NCI-H524 (cell line): ENCODE measurements at regions not wholly inside any gene's neighbourhood (a gene's known extent, or its start where the extent isn't known, plus 50 kb on each side); places are given as distances from the start of the nearest gene placed in this dataset.

Source experiments
- DNase-seq, 2 experiments: peaks; one replicate each; lab custom pipeline; 2025; lab: John Stamatoyannopoulos, UW

GRCh38 chr6:140908505-140908904 is 1224.2 kb upstream of the GJE1 start:
- no peak for DNase-seq

GRCh38 chr6:140907235-140907634 is 1225.5 kb upstream of the GJE1 start:
- no peak for DNase-seq

- no peak for DNase-seq
These were observed 1227.0 kb upstream of the GJE1 start for GRCh38 chr6:140905724-140906123.

GRCh38 chr6:140905050-140905449 is 1227.7 kb upstream of the GJE1 start:
- no peak for DNase-seq

GRCh38 chr6:140897804-140898573 is 1234.7 kb upstream of the GJE1 start:
- DNase-seq, result no peak

- DNase-seq, result no peak
These were observed 1235.4 kb upstream of the GJE1 start for GRCh38 chr6:140897349-140897748.

- DNase-seq, result no peak
These were observed 1239.3 kb upstream of the GJE1 start for GRCh38 chr6:140893432-140893831.

GRCh38 chr6:140879946-140880345 is 1252.8 kb upstream of the GJE1 start:
- peak in 1 of 2 experiments; percentile 69 for DNase-seq

- no peak for DNase-seq
These were observed 1258.7 kb upstream of the GJE1 start for GRCh38 chr6:140874066-140874465.

- no peak for DNase-seq
These were observed 1259.8 kb upstream of the GJE1 start for GRCh38 chr6:140872885-140873284.

- no peak for DNase-seq
These were observed 1260.8 kb upstream of the GJE1 start for GRCh38 chr6:140871911-140872310.

- no peak for DNase-seq
These were observed 1265.4 kb upstream of the GJE1 start for GRCh38 chr6:140867336-140867735.

- no peak for DNase-seq
These were observed 1274.2 kb upstream of the GJE1 start for GRCh38 chr6:140858381-140858971.

GRCh38 chr6:140857739-140858380 is 1274.9 kb upstream of the GJE1 start:
- no peak for DNase-seq

GRCh38 chr6:140855520-140855919 is 1277.2 kb upstream of the GJE1 start:
- no peak for DNase-seq

- DNase-seq, result no peak
These were observed 1278.4 kb upstream of the GJE1 start for GRCh38 chr6:140854318-140854717.

GRCh38 chr6:140850438-140850837 is 1282.3 kb upstream of the GJE1 start:
- DNase-seq, result no peak

GRCh38 chr6:140849456-140849855 is 1283.3 kb upstream of the GJE1 start:
- DNase-seq, result no peak

- no peak for DNase-seq
These were observed 1285.5 kb upstream of the GJE1 start for GRCh38 chr6:140847262-140847645.

GRCh38 chr6:140846503-140847261 is 1286.0 kb upstream of the GJE1 start:
- no peak for DNase-seq

GRCh38 chr6:140845701-140846100 is 1287.0 kb upstream of the GJE1 start:
- no peak for DNase-seq

GRCh38 chr6:140844167-140844566 is 1288.6 kb upstream of the GJE1 start:
- no peak for DNase-seq

GRCh38 chr6:140833408-140833807 is 1299.3 kb upstream of the GJE1 start:
- no peak for DNase-seq
